ENCODE measurements at regions not wholly inside any gene's neighbourhood (a gene's known extent, or its start where the extent isn't known, plus 50 kb on each side); places are given as distances from the start of the nearest gene placed in this dataset.

GRCh38 chr18:57853133-57853532 lies 50.0 kb upstream of the ATP8B1 start:
- TF ChIP-seq, protein P1, sequence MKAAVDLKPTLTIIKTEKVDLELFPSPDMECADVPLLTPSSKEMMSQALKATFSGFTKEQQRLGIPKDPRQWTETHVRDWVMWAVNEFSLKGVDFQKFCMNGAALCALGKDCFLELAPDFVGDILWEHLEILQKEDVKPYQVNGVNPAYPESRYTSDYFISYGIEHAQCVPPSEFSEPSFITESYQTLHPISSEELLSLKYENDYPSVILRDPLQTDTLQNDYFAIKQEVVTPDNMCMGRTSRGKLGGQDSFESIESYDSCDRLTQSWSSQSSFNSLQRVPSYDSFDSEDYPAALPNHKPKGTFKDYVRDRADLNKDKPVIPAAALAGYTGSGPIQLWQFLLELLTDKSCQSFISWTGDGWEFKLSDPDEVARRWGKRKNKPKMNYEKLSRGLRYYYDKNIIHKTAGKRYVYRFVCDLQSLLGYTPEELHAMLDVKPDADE (IDR thresholded peaks at IDR 0.05) = no peak
- TF ChIP-seq ZNF331 (CRISPR knock-in tag; IDR thresholded peaks at IDR 0.05; ENCODE audit: low read depth) = no peak
- TF ChIP-seq, protein P2, sequence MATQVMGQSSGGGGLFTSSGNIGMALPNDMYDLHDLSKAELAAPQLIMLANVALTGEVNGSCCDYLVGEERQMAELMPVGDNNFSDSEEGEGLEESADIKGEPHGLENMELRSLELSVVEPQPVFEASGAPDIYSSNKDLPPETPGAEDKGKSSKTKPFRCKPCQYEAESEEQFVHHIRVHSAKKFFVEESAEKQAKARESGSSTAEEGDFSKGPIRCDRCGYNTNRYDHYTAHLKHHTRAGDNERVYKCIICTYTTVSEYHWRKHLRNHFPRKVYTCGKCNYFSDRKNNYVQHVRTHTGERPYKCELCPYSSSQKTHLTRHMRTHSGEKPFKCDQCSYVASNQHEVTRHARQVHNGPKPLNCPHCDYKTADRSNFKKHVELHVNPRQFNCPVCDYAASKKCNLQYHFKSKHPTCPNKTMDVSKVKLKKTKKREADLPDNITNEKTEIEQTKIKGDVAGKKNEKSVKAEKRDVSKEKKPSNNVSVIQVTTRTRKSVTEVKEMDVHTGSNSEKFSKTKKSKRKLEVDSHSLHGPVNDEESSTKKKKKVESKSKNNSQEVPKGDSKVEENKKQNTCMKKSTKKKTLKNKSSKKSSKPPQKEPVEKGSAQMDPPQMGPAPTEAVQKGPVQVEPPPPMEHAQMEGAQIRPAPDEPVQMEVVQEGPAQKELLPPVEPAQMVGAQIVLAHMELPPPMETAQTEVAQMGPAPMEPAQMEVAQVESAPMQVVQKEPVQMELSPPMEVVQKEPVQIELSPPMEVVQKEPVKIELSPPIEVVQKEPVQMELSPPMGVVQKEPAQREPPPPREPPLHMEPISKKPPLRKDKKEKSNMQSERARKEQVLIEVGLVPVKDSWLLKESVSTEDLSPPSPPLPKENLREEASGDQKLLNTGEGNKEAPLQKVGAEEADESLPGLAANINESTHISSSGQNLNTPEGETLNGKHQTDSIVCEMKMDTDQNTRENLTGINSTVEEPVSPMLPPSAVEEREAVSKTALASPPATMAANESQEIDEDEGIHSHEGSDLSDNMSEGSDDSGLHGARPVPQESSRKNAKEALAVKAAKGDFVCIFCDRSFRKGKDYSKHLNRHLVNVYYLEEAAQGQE (IDR thresholded peaks at IDR 0.05; ENCODE audit: unreplicated experiment) = no peak
- no peak for TF ChIP-seq CTCF (conservative IDR thresholded peaks at IDR 0.05; ENCODE audit: low read depth in 2 of 2)
- TF ChIP-seq STAT1 (IDR thresholded peaks at IDR 0.05; ENCODE audit: unreplicated experiment) = no peak
- no peak for TF ChIP-seq POLR2AphosphoS5 (IDR thresholded peaks at IDR 0.05; ENCODE audit: low read depth)
- no peak for TF ChIP-seq JUNB (IDR thresholded peaks at IDR 0.05; ENCODE audit: unreplicated experiment)
- TF ChIP-seq NANOG (IDR thresholded peaks at IDR 0.05; ENCODE audit: borderline replicate concordance) = no peak
- TF ChIP-seq ZNF114 (CRISPR knock-in tag; IDR thresholded peaks at IDR 0.05) = no peak
- no peak for TF ChIP-seq ZNF462 (CRISPR knock-in tag; IDR thresholded peaks at IDR 0.05)
- no peak for TF ChIP-seq CREB1 (CRISPR knock-in tag; IDR thresholded peaks at IDR 0.05; ENCODE audit: low read depth)
- no peak for TF ChIP-seq EZH2phosphoT487 (IDR thresholded peaks at IDR 0.05; ENCODE audit: unreplicated experiment)
- no peak for TF ChIP-seq EZH2 (IDR thresholded peaks at IDR 0.05; ENCODE audit: low read depth, unreplicated experiment)
- no peaks in the 10 kb centered on the region for H3K36me3 Mint-ChIP-seq (ENCODE audit: low read depth)
- no peak overlapping the region for H2AFZ ChIP-seq
- no peaks in the 10 kb centered on the region for H3K27me3 Mint-ChIP-seq (ENCODE audit: insufficient read depth, low read depth, poor library complexity)
- no peak overlapping the region for H3K27ac ChIP-seq (ENCODE audit: low read depth)
- no peaks in the 10 kb centered on the region for H3K9me2 ChIP-seq (ENCODE audit: insufficient read depth)
- no peaks in the 10 kb centered on the region for H3K27me3 ChIP-seq (ENCODE audit: insufficient read depth)
- H3K27ac Mint-ChIP-seq = no peak overlapping the region
- H3K79me2 ChIP-seq (replicated peaks; ENCODE audit: insufficient read depth) = no peaks in the 10 kb centered on the region
- no peaks in the 10 kb centered on the region for H3F3A ChIP-seq (replicated peaks; ENCODE audit: low read depth)
- ATAC-seq (no peak), DNase-seq (ENCODE audit: low spot score) (no peak)
- no peaks in the 10 kb centered on the region for H4K20me1 ChIP-seq (replicated peaks; ENCODE audit: insufficient read depth)
- no peaks in the 10 kb centered on the region for H3K36me3 ChIP-seq (ENCODE audit: insufficient read depth)
- H3K4me2 ChIP-seq = no peak overlapping the region
- H3K4me1 ChIP-seq (ENCODE audit: insufficient read depth) = 0 out of 2 replicates have a peak, but pooled peaks cover 8% of the 10 kb centered on the region
- peaks cover 8% of the 10 kb centered on the region; the same call in 2 of the 3 replicates for H3K4me1 Mint-ChIP-seq
- H3K4me3 Mint-ChIP-seq = no peak overlapping the region
- H3K9me3 Mint-ChIP-seq = no peaks in the 10 kb centered on the region; the same call in 2 of the 3 replicates
- no peak overlapping the region for H3K4me3 ChIP-seq
